ENCODE measurements at regions not wholly inside any gene's neighbourhood (a gene's known extent, or its start where the extent isn't known, plus 50 kb on each side); places are given as distances from the start of the nearest gene placed in this dataset.
"Not testable (repeated sequence)": the region's sequence is repeated elsewhere in the genome, so short reads cannot be mapped to it uniquely, and the experiment has no call there.

DNA sequence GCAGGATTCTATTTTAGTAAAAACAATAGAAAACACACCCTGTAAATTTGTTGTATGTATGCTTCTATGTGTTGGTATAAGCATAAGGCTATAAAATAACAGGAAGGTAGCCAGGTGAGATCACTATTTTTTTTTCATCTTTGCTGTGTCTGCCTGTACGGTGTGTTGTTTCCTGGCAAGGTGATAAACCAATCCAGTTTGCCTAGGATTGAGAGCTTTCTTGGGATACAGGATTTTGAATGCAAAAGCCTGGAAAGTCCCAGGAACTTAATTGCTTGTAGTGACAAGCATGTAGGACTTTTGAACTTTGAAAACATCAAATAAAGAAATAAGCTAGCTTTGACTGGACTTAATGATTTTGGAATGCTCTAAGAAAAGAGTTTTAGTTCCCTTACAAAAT is 83.3 kb upstream of the RORB start:
- 16 to 29% (median 21%) methylated on average over 1 of the region's 1 CpG for WGBS, 3 donors
- no peaks in the 10 kb centered on the region for H3K9me3 ChIP-seq (ENCODE audit: control insufficient read depth in 2 of 2, insufficient read depth in 1 of 2, low read depth in 1 of 2, low read length in 1 of 2)
- no peaks in the 10 kb centered on the region for H3K4me1 ChIP-seq (ENCODE audit: control insufficient read depth in 3 of 3, insufficient read depth in 2 of 3, low read depth in 1 of 3, low read length in 2 of 3)
- no peak for DNase-seq
- H3K4me3 ChIP-seq (ENCODE audit: low read depth in 1 of 3, low read length in 3 of 3), result no peak overlapping the region
- FAIRE-seq, result no peak
- H3K36me3 ChIP-seq (ENCODE audit: control insufficient read depth in 3 of 3, insufficient read depth in 2 of 3, low read depth in 1 of 3, low read length in 3 of 3), result no peaks in the 10 kb centered on the region
- no peak overlapping the region for H3K27ac ChIP-seq (ENCODE audit: low read depth in 1 of 3, low read length in 2 of 3)
- no peaks in the 10 kb centered on the region for H3K27me3 ChIP-seq (ENCODE audit: control insufficient read depth in 3 of 3, insufficient read depth in 3 of 3, low read length in 3 of 3)

DNA sequence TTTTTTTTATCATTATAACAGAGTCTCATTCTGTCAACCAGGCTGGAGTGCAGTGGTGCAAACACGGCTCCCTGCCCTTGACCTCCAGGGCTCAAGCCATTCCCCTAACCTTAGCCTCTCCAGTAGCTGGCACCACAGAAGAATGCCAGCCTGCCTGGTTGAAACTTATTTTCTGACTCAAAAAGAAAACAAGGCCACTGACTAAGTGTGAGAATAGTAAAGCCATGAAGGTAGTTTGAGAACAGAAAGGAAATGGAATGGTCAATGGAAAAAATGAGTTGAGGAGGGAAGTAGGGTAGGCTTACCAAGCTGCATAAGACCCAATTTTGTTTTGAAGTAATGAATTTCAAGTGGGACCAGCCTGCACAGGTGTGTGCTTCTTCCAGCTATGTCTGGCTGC is 82.8 kb upstream of the RORB start:
- Histone ChIP-seq H3K9me3 (ENCODE audit: control insufficient read depth in 2 of 2, insufficient read depth in 1 of 2, low read depth in 1 of 2, low read length in 1 of 2) (no peaks in the 10 kb centered on the region), H3K36me3 (ENCODE audit: control insufficient read depth in 3 of 3, insufficient read depth in 2 of 3, low read depth in 1 of 3, low read length in 3 of 3) (no peaks in the 10 kb centered on the region), H3K4me3 (ENCODE audit: low read depth in 1 of 3, low read length in 3 of 3) (no peak overlapping the region), H3K27ac (ENCODE audit: low read depth in 1 of 3, low read length in 2 of 3) (no peak overlapping the region), H3K4me1 (ENCODE audit: control insufficient read depth in 3 of 3, insufficient read depth in 2 of 3, low read depth in 1 of 3, low read length in 2 of 3) (no peaks in the 10 kb centered on the region), H3K27me3 (ENCODE audit: control insufficient read depth in 3 of 3, insufficient read depth in 3 of 3, low read length in 3 of 3) (no peaks in the 10 kb centered on the region)
- no peak for FAIRE-seq
- DNase-seq, result no peak
- WGBS, 3 donors, result 50 to 68% (median 52%) methylated on average over 1 of the region's 1 CpG

DNA sequence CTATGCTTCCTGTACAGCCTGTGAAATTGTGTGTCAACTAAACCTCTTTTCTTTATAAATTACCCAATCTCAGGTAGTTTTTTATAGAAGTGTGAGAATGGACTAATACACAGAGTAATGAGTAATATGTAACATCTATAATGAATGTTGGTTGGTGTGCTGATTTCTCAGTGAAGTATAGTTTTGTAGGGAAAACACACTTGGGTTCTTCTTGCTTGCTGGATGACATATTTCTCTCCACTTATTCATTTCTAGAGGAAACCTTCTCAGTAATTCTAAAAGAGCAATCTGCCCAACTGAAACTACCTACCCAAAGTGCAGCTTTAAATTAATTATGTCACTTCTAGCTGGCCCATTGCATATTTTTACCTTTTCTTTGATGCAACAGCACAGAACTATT is 81.1 kb upstream of the RORB start:
- Histone ChIP-seq H3K4me3 (ENCODE audit: low read depth in 1 of 3, low read length in 3 of 3) (no peak overlapping the region), H3K4me1 (ENCODE audit: control insufficient read depth in 3 of 3, insufficient read depth in 2 of 3, low read depth in 1 of 3, low read length in 2 of 3) (no peaks in the 10 kb centered on the region), H3K27me3 (ENCODE audit: control insufficient read depth in 3 of 3, insufficient read depth in 3 of 3, low read length in 3 of 3) (no peaks in the 10 kb centered on the region), H3K27ac (ENCODE audit: low read depth in 1 of 3, low read length in 2 of 3) (no peak overlapping the region), H3K9me3 (ENCODE audit: control insufficient read depth in 2 of 2, insufficient read depth in 1 of 2, low read depth in 1 of 2, low read length in 1 of 2) (no peaks in the 10 kb centered on the region), H3K36me3 (ENCODE audit: control insufficient read depth in 3 of 3, insufficient read depth in 2 of 3, low read depth in 1 of 3, low read length in 3 of 3) (no peaks in the 10 kb centered on the region)
- FAIRE-seq, result no peak
- no peak for DNase-seq

DNA sequence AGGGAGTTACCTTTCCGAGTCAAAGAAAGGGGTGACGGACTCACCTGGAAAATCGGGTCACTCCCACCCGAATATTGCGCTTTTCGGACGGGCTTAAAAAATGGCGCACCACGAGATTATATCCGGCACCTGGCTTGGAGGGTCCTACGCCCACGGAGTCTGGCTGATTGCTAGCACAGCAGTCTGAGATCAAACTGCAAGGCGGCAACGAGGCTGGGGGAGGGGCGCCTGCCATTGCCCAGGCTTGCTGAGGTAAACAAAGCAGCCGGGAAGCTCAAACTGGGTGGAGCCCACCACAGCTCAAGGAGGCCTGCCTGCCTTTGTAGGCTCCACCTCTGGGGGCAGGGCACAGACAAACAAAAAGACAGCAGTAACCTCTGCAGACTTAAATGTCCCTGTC is 72.6 kb upstream of the RORB start:
- not testable (repeated sequence) for H3K27ac ChIP-seq (ENCODE audit: low read depth in 1 of 3, low read length in 2 of 3); FAIRE-seq
- WGBS, 3 donors, result 81 to 87% (median 84%) methylated on average over 12 to 16 of the region's 16 CpGs

DNA sequence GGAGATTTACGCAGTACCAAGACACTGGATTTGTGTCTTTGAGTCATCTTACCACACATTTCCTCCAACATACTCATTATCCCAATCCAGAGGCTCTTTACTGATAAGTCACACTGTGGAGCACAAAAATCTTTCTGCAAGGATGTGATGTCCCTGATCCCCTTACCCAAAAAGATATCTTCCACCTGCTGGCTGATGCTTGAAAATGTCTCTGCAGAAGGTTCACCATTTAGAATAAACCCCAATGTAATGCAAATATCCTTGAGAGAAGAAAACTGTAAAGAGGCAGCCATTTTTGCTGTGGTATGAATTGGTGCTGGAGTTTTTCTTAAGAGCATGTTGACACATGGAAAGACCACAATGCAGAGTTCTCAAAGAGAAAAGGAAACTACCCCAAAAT is 65.7 kb upstream of the RORB start:
- 88 to 100% (median 92%) methylated on average over 1 of the region's 1 CpG for WGBS, 3 donors
- FAIRE-seq (no peak), DNase-seq (no peak)
- Histone ChIP-seq H3K9me3 (ENCODE audit: control insufficient read depth in 2 of 2, insufficient read depth in 1 of 2, low read depth in 1 of 2, low read length in 1 of 2) (no peaks in the 10 kb centered on the region), H3K36me3 (ENCODE audit: control insufficient read depth in 3 of 3, insufficient read depth in 2 of 3, low read depth in 1 of 3, low read length in 3 of 3) (no peaks in the 10 kb centered on the region), H3K4me3 (ENCODE audit: low read depth in 1 of 3, low read length in 3 of 3) (no peak overlapping the region), H3K27me3 (ENCODE audit: control insufficient read depth in 3 of 3, insufficient read depth in 3 of 3, low read length in 3 of 3) (no peaks in the 10 kb centered on the region), H3K4me1 (ENCODE audit: control insufficient read depth in 3 of 3, insufficient read depth in 2 of 3, low read depth in 1 of 3, low read length in 2 of 3) (no peaks in the 10 kb centered on the region), H3K27ac (ENCODE audit: low read depth in 1 of 3, low read length in 2 of 3) (no peak overlapping the region)

More for the DNA sequence above, 72.6 kb upstream of the RORB start:
- H3K36me3 ChIP-seq (ENCODE audit: control insufficient read depth in 3 of 3, insufficient read depth in 2 of 3, low read depth in 1 of 3, low read length in 3 of 3); H3K9me3 ChIP-seq (ENCODE audit: control insufficient read depth in 2 of 2, insufficient read depth in 1 of 2, low read depth in 1 of 2, low read length in 1 of 2); DNase-seq; H3K27me3 ChIP-seq (ENCODE audit: control insufficient read depth in 3 of 3, insufficient read depth in 3 of 3, low read length in 3 of 3); H3K4me3 ChIP-seq (ENCODE audit: low read depth in 1 of 3, low read length in 3 of 3); H3K4me1 ChIP-seq (ENCODE audit: control insufficient read depth in 3 of 3, insufficient read depth in 2 of 3, low read depth in 1 of 3, low read length in 2 of 3): not testable (repeated sequence)

DNA sequence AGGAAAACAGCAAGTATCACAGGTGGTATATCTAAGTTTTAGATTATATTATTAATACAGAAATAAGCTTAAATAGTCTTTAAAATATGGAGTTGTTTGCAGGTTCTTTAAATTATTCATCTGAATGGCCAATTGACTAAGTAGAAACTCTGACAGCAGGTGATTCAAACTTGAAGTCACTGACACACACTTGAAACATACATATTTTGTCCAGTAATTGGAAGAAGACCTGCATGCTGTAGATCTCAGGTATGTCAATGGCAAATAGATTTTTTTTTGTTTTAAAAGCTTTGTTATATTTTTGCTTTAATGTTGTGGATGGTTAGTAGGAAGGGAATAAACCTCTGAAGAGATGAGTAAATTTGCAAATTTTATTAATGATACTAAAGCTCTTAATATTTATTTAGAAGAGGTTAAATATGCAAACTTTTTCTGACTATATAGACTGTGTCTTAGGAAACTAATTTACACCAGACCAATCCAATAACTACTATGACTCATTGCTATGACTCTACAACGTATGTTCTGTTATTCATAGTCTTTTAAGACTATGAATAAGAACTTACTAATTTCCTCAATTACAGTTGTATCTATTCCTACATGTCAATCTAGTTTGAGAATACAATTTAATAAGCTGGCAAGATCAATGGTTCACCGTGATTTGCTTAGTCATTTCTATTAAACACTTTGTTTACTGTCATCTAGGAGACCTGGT is 53.9 kb upstream of the RORB start:
- Histone ChIP-seq H3K36me3 (ENCODE audit: control insufficient read depth in 3 of 3, insufficient read depth in 2 of 3, low read depth in 1 of 3, low read length in 3 of 3) (no peaks in the 10 kb centered on the region), H3K9me3 (ENCODE audit: control insufficient read depth in 2 of 2, insufficient read depth in 1 of 2, low read depth in 1 of 2, low read length in 1 of 2) (no peaks in the 10 kb centered on the region), H3K27ac (ENCODE audit: low read depth in 1 of 3, low read length in 2 of 3) (no peak overlapping the region), H3K27me3 (ENCODE audit: control insufficient read depth in 3 of 3, insufficient read depth in 3 of 3, low read length in 3 of 3) (no peaks in the 10 kb centered on the region), H3K4me1 (ENCODE audit: control insufficient read depth in 3 of 3, insufficient read depth in 2 of 3, low read depth in 1 of 3, low read length in 2 of 3) (no peaks in the 10 kb centered on the region), H3K4me3 (ENCODE audit: low read depth in 1 of 3, low read length in 3 of 3) (no peak overlapping the region)
- WGBS, 3 donors, result 26 to 57% (median 31%) methylated on average over 2 of the region's 2 CpGs
- DNase-seq, result no peak
- FAIRE-seq, result no peak

DNA sequence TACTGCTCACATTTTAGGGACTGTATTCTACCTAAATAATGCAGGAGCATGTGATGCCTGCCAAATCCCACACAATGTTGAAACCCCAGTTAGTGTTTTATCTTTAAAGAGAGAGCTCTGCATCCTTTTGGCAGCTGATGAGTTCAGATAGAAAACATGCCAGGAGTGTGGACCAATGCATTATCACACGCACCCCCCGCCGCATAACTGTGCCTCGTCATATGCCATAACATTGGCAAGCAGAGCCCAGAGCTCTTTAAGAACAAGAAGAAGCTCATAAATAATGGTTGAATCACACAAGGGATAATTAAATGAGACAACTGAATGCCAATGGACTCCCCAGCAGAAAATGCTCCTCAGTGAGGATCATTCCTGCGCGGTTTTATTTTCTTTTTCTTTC is 52.8 kb upstream of the RORB start:
- Histone ChIP-seq H3K27ac (ENCODE audit: low read depth in 1 of 3, low read length in 2 of 3) (no peak overlapping the region), H3K4me1 (ENCODE audit: control insufficient read depth in 3 of 3, insufficient read depth in 2 of 3, low read depth in 1 of 3, low read length in 2 of 3) (no peaks in the 10 kb centered on the region), H3K27me3 (ENCODE audit: control insufficient read depth in 3 of 3, insufficient read depth in 3 of 3, low read length in 3 of 3) (no peaks in the 10 kb centered on the region), H3K9me3 (ENCODE audit: control insufficient read depth in 2 of 2, insufficient read depth in 1 of 2, low read depth in 1 of 2, low read length in 1 of 2) (no peaks in the 10 kb centered on the region), H3K36me3 (ENCODE audit: control insufficient read depth in 3 of 3, insufficient read depth in 2 of 3, low read depth in 1 of 3, low read length in 3 of 3) (no peaks in the 10 kb centered on the region), H3K4me3 (ENCODE audit: low read depth in 1 of 3, low read length in 3 of 3) (no peak overlapping the region)
- no peak for FAIRE-seq
- no peak for DNase-seq
- WGBS, 3 donors, result 84 to 94% (median 92%) methylated on average over 6 of the region's 6 CpGs
